GM21515 (cell line): ENCODE measurements at regions not wholly inside any gene's neighbourhood (a gene's known extent, or its start where the extent isn't known, plus 50 kb on each side); places are given as distances from the start of the nearest gene placed in this dataset.
"Not testable (repeated sequence)": the region's sequence is repeated elsewhere in the genome, so short reads cannot be mapped to it uniquely, and the experiment has no call there.

ENCODE experiments used
- ATAC-seq: cut with Tn5 transposase; IDR thresholded peaks from one replicate; pipeline ENCODE4 v1.9.1; 2021; ENCODE audit not compliant: unreplicated experiment

DNA sequence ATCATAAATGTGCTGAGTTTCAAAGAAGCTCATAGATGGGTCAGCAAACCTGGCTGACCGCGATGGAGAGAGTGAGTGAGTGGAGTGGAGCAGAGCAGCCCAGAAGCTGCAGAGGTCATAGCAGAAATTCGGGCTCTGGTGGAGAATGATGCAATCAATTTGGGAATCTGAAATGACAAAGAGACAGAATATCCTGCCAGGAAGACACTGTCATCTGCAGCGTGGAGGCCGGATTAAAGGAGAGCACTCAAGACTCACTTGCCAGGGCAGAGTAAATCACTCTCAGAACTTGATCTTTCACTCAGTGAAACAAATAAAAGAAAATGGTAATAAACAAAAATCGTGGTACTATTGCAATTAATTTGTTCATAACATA is 109.6 kb upstream of the RREB1 start:
- no peak for ATAC-seq

DNA sequence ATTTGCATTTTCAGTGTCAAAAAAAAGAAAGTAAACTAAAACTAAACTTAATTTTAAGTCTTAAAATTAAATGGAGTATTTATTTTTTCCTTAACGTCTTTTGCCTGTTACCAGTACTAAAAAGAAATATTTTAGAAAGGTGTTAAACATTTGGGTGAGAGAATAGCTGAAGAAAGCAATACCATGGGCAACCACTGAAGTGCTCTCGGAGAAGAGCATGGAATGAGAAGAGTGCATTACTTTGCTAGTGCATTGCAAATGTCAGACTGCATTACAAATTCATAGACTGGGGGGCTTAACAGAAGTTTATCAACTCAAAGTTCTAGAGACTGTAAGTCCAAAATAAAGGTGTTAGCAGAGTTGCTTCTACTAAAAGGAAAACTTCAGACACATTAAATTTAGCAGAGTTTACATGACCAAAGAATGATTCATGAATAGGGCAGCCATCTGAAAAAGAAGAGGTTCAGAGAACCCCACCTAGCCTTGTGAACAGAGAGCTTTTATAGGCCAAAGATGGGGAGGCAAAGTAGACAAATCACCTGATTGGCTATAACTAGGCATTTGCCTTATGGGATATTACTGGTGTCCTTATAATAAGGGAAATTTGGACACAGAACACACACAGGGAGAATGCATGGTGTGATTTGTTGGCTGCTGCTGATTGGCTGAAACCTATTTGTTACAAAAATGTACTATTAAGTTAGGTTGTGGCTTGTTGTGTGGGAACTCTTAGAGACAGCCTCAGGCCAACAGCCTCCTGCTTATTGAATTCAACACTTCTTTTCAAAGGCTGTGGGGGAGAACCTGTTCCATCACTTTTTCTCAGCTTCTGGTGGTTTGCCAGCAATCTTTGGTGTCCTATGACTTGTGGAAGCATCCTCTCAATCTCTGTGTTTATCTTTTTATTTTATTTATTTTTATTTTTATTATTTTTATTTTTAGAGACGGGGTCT is 106.7 kb upstream of the RREB1 start:
- no peak for ATAC-seq

DNA sequence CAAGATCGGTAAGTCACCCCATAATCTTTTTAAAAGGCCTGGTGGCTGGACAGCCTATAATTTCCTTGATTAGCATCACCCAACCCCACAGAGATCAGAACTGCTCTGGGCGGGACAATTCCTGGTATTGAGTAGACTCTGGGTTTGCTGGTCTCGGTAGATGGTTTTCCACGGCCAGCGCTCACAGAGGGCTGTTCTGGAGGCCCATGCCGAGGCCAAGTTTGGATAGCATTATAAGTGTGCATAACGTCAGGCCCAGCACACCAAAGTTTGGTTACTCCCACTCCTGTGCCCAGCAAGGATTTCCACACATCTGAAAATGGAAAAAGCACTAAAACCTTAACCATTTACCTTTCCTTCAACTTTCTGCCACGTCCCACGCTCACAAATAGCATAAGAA is 104.7 kb upstream of the RREB1 start:
- ATAC-seq: no peak

DNA sequence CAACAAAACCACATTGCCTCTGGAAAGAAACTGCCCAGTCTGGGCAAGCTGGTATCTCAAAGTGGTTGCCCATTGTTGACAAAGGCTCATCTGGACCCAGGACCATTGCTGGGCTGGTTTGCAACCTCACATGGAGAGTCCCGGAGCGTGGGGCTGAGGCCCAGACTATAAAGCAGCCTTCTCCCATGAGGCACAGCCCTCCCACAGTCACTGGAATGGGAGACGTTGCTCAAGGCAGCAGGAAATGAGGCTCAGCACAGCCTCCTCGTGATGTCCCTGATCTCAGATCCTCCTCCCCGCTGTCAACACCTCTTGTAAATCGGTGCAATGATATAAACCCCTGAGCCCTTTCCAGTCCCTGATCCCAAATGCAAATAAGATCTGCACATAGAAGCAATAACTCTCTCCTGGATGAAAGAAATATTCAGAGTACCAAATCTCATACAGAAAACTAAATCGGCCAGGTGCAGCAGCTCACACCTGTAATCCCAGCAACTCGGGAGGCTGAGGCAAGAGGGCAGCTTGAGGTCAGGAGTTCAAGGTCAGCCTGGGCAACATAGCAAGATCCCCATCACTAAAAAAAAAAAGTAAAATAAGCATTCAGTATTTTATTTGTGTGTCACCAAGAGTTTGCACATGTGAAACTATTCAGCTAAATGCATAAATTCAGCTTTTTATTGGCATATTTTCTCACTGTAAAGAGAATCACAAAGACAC is 103.0 kb upstream of the RREB1 start:
- no peak for ATAC-seq

DNA sequence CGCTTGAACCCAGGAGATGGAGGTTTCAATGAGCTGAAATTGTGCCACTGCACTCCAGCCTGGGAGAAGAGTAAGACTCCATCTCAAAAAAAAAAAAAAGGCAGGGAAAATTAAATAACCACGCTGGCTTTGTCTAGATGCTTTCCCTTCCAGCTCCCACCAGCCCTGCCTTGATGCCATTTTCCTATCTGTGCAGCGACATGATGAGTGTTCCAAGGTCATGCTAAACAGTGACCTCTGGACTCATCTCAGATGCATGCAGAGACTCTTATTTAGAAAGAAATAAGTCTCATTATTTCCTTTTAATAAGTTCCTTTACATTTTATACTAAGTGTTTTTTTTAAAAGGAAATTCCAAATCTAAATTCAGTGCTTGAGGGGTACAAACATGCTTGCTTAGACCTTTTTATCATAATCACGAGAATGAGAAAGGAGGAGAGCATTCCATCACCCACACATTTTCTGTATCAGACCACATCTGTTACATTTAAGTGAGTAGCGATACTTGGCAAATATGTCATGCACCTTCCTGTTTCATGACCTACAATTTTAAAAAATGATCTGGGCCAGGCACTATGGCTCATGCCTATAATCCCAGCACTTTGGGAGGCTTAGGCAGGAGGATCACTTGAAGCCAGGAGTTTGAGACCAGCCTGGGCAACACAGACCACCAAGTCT is 101.1 kb upstream of the RREB1 start:
- ATAC-seq: no peak

DNA sequence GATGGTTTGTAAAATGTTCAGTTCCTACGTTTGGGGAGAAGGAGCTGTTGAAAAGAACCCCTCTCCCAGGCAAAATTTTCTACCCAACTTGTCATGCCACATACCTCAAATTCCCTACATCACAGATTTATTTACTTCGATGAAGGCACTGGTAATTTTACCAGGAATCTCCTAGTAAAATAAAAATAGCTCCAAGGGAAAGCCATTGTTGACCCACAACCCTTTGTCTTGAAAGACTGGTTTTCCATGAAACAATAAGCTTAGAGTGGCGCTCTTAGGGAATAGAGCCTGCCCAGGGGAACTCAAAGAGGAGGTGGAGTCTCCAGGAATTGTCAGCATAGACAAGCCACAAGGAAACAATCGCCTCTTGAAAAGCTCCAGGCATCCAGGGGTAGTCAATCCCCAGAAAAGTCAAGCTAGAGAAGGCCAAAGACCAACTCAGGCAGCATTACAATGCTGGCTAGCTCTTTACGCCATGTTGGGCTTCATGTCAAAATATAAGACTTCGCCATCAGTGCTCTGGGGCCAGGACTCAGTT is 99.2 kb upstream of the RREB1 start:
- ATAC-seq: no peak

DNA sequence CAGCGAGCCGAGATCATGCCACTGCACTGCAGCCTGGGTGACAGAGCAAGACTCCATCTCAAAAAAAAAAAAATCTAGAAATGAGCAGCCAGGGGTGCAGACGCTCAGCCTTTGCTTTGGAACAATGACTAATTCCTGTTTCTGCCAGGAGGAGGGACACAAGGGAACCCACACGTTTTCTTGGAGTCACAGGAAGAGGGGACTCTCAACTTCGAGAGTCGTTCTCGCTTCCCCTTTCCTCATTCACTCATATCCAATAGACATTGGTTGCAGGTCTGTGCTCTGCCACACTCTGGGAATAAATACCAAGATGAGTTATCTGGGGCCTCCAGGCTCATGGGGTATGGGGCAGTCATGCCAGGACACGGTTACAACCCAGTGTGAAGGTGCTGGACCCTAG is 91.5 kb upstream of the RREB1 start:
- ATAC-seq: no peak

DNA sequence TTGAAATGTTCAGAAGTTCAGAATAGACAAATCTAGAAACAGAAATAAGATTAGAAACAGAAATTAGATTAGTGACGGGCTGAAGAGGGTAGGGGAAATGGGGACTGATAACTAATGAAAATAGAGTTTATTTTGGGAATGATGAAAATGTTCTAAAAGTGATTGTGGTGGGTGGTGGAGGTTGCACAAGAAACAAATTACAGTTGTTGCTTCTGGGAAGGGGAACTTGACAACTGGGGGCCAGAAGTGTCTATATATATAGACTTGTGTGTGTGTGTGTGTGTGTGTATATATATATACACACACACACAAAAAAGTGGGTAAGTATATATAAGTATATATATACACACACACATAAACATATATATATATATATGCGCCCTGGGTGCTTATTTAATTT is 86.5 kb upstream of the RREB1 start:
- ATAC-seq: no peak

DNA sequence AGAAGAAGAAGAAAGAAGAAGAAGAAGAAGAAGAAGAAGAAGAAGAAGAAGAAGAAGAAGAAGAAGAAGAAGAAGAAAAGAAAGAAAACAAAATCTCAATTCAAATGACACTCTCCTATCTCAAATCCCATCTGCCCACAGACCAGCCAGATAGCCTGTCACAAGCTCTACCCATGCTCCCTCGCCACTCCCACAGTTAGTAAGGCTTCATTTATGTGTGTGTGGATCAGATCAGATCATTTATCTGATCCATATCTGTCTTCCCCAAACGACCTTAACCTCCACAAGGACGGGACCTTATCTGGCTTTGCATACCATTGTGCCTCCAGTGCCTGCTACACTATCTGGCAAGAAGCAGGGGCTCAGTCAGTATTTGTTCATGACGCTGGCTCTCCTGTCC is 81.9 kb upstream of the RREB1 start:
- ATAC-seq: no peak

DNA sequence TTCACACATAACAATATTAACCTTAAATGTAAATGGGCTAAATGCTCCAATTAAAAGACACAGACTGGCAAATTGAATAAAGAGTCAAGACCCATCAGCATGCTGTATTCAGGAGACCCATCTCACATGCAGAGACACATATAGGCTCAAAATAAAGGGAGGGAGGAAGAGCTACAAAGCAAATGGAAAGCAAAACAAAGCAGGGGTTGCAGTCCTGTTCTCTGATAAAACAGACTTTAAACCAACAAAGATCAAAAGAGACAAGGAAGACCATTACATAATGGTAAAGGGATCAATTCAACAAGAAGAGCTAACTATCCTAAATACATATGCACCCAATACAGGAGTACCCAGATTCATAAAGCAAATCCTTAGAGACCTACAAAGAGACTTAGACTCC is 78.8 kb upstream of the RREB1 start:
- ATAC-seq: not testable (repeated sequence)

DNA sequence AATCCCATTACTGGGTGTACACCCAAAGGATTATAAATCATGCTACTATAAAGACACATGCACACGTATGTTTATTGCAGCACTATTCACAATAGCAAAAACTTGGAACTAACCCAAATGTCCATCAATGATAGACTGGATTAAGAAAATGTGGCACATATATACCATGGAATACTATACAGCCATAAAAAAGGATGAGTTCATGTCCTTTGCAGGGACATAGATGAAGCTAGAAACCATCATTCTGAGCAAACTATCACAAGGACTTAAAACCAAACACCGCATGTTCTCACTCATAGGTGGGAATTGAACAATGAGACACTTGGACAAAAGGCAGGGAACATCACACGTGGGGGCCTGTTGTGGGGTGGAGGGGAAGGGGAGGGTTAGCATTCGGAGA is 76.8 kb upstream of the RREB1 start:
- not testable (repeated sequence) for ATAC-seq

DNA sequence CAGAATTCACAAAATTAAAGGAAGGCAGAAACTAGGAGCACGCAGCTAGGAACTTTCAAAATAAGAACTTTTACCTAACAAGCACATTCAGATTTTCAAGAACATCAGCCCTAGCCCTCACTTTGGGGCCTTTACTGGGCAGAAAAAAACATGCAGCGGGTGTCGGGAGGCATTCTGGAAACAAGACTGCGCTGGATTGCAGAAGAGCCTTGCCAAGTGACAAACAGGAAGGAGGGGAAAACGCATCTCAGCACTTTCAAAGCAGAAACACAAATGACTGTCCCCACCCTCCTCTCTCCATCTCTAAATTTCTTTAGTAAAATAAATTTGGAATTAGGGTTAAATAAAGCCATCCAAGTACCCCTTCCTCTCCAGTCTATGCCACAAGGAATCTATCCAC is 74.6 kb upstream of the RREB1 start:
- no peak for ATAC-seq

DNA sequence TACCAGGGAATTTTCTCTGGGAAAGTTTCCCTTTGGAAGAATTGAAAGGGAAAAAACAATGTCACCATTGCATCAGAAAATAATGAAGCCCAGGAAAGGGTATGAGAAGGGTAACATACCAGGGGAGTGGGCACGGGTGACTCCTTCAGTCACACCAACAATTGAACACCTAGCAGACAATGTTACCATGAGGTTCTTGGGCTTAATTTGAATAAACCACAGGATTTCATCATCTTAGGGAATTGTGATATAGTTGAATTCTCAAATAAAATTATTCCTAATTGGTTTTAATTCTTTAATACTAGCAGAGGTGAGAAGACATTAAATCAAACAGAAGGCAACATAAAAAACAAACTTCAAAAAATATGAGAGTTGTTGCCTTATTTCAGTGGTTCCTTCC is 73.7 kb upstream of the RREB1 start:
- ATAC-seq: no peak

DNA sequence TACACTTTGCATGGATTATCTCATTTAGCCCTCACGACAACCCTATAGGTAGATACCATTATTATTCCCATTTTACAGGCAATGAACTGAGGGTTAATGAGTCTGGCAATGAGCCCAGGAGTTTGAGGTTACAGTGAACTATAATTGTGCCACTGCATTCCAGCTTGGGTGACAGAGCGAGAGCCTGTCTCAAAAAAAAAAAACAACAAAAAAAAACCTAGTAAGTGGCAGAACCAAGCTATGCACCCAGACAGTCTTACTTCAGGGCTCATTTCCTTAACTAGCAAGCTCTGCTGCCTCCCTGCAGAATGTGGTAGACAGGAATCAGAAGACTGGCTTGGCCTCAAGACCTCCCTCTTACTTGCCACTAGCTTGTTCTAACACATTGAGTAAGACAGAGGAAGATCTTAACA is 71.9 kb upstream of the RREB1 start:
- ATAC-seq: no peak

DNA sequence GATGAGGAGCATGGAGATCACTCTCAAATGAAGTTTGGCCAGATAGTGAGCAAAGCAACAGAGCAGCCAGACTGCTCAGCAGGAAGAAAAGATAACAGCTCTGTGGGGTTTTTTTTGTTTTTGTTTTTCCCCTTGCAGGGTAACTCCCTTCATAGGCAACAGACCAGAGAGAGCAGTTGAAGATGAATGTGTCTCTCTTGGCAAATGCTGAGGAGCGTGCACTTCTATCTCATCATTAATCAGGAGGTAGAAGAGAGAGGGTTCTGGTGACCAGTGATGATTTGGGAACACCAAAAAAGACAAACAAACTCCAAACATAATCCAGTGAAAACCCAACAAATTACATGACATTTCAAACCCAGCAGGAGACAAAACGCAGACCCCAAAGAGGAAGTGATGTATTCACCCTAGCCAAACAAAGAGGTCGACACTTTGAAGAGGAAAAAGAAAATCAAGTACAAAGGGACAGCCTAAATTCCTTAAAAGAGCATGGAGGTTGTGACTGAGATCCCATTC is 66.2 kb upstream of the RREB1 start:
- ATAC-seq: no peak

DNA sequence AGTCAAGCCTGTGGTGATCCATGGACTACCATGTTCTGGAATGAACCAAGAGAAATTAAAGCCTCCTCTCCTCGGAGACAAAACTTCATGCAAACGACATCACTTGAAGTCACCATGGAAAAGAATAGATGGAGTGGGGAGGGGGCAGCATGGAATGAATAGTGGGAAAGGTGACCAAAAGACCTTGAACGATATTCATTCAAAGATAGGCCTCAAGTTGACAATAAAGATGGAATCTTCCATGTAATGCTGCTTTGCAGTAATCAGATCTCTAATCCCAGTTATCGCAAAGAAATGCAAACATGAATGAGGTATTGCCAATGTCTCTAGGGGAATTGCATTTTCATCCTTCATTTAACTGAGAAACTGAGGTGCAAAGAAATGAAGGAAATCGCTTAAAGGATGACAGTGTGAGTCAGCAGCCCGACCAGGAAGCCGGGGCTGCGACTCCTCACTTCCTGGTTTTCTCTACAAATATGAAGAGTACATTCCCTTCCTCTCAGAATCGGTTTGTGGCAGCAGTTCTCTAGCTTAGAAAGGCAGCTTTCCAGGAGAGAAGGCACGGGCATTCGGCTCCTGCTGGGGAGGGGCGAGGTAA is 65.6 kb upstream of the RREB1 start:
- no peak for ATAC-seq

DNA sequence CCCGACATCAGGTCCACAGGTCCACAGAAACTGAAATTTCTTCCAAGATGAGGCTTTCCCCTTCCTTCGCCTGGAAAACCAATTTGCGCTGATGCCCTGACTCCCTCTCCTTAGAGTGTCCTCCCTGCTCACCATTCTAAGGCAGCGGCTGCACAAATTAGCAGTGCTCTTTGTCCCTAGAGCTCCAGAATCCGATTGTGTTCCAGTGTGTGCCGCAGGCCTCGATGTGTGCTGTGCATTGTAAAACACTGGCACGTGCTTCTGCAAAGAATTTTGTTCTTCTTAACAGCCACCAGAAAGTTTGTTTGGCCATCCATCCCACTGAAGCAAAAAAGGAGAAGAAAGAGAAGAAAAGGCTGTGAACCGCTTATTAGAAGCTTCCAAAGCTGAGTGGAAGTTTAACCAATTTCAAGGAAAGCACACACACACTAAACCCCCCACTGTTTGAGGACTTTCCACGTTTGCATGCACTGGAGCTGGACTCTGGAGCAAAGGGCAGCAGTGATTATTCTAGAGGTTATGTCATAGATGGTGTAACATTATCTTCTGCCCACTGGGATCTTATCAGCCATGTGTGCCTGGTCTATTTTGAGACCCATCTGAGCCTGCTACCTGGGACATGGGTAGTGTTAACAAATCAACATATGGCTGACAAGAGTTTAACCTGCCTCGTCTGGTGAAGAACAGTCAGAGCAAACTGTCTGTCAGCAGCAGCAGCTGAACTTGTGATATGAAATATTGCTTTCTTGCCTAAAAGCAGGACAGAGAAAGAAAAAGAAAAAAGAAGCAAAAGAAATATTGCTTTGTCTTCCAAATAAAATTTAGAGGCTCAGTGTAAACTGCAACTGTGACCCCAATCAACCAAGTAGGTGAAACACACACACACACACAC is 64.9 kb upstream of the RREB1 start:
- no peak for ATAC-seq

DNA sequence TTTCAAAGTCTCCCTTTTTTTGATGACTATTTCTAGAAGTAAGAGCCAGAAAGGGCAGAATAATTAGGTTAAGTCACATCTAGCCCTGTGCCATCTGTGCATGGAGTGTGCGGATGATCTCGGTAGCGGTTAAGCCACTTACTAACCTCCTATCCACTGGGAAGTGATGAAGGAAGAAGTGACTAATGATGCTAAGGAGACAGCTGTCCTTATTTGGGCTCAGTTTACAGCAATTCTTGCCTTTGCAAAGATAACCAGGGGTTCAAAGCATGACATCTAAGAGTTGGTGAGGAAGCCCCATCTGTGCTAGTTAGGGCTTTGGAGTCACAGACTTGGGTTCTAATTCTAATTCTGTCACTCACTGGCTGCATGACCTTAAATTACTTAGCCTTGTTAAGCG is 62.4 kb upstream of the RREB1 start:
- no peak for ATAC-seq

DNA sequence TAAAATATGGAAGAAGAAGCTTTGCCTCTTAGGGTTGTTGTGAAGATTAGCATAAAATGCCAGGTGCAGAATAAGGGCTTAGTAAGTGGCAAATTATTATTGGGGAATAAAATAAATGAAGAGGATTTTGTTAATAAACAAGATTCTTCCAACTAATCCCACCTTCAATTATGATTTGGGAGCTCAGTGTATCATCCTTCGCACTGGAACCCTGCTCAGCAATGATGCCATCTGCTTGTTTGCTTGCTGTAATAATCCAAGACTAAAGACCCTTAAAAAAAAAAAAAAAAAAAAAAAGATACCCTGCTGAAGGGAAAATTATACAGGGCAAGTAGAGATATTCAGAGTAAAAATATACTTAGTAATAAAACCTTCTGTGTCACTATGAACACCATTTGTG is 62.0 kb upstream of the RREB1 start:
- ATAC-seq: no peak

DNA sequence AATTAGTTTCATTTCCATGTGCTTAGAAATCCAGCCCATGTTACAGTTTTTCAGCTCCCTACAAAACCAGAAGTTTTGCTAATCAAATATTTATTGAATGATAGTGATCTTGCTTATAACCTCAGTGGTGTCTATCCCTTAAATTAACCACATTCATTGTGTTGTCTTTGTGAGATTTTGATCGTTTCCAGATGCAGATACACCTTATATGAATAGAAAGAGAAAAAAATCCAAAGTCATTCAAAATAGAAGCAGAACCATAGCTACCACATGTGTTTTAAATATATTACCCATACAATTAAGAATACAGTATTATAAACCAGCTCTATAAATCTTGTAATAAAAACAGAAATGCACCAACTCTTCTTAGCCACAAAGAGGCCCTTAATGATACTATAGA is 60.6 kb upstream of the RREB1 start:
- ATAC-seq: no peak
